Stimulated activated naive CD8-positive, alpha-beta T cell treated with anti-CD3 and anti-CD28 coated beads, Interleukin-15, Interleukin-2, amounts not matched to agents 100 U/mL and 50 U/mL, for 24 hours (primary cell): ENCODE measurements at regions not wholly inside any gene's neighbourhood (a gene's known extent, or its start where the extent isn't known, plus 50 kb on each side); places are given as distances from the start of the nearest gene placed in this dataset.
"Not testable (repeated sequence)": the region's sequence is repeated elsewhere in the genome, so short reads cannot be mapped to it uniquely, and the experiment has no call there.

Source experiments
- ATAC-seq: fragments of 150-1000 bp; cut with Tn5 transposase; one replicate; pipeline ENCODE4 v1.10.0; 2021
- DNase-seq: peaks from one replicate; pipeline ENCODE4 v3.0.0; 2021

DNA sequence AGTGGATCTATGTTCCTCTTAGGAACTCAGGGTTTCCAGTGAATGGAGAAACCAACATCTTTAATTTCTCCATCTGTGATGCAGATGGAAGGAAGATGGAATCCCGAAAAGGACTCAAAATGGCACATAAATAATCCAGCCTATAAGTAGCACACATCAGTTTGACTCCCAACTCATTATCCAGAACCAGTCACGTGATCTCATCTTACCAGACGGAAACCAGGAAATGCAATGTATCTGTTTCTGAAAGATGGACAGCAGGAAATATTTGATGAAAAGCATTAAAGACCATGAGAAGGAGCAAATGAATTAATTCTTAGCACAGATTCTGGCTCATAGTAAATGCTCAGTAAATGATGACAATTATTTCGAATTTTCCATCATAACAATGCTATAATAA, 443.1 kb upstream of the FMR1 start:
- DNase-seq = no peak
- no peak for ATAC-seq

- DNase-seq = no peak
These were observed 435.7 kb upstream of the FMR1 start for GRCh38 chrX:147476008-147476407.

DNA sequence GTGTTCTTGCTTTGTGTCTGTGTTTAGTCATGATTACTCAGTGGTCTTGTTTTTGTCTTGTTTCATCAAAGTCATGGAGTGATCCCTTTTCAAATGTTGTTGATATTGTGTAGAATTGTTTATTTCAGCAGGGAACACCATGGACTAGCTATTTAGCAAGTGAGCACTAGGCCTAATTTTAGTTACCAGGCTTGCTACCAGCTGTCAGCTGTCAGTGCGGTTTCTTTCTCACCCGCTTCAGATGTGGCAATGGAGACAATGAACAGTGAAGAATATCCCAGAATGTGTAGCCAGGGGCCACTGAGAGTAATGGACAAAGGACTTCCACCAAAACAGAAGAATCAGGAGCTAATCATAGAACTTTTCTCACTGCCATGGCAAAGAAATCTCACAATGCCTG, 432.8 kb upstream of the FMR1 start:
- DNase-seq (no peak), ATAC-seq (no peak)

More at GRCh38 chrX:147476008-147476407, 435.7 kb upstream of the FMR1 start:
- ATAC-seq = no peak

DNA sequence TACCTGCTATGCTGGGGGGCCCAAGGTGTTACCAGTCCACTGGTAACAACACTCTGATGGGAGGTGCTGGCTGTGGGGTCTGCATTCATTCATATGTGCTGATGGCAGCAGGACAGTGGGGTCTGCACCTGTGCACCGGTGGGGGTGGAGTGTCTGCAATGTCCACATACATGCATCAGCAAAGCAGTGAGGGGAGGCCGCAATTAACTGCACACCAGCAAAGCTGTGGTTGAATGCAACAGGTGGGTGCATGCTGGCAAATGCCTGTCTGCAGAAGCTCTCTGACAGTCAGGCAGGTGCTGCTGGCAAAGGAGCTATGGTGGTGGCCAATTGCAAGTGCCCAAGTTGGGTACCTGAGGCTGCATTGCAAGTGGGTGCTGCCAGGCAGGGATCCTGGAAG, 426.5 kb upstream of the FMR1 start:
- ATAC-seq (no peak), DNase-seq (no peak)

- no peak for DNase-seq
- ATAC-seq = no peak
These were observed 417.4 kb upstream of the FMR1 start for GRCh38 chrX:147494365-147494764.

- ATAC-seq (no peak), DNase-seq (no peak)
These were observed 412.9 kb upstream of the FMR1 start for GRCh38 chrX:147498796-147499195.

GRCh38 chrX:147522981-147523380, 388.7 kb upstream of the FMR1 start:
- ATAC-seq = no peak
- DNase-seq = no peak

- ATAC-seq (no peak), DNase-seq (no peak)
These were observed 378.3 kb upstream of the FMR1 start for GRCh38 chrX:147533426-147533825.

GRCh38 chrX:147537172-147537571, 374.5 kb upstream of the FMR1 start:
- ATAC-seq = no peak
- no peak for DNase-seq

GRCh38 chrX:147548023-147548422, 363.7 kb upstream of the FMR1 start:
- not testable (repeated sequence) for DNase-seq, ATAC-seq

DNA sequence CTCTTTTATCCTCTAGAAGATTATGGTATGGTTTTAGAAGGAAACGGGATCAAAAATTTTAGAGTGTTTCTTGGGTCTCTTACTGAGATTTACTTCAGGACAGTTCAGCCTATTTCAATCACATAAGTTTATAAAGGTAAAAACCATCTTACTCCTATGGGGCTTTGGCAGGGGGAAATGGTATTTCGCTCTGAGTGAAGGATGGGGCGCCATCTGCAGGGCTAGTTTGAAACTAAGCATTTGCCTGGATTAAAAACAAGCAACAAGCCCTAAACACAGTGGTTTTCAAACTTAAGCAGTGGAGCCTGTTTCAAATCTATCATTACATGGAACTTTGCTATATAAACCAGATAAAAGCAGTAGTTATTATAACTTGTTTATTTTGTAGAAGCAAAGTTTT, 361.5 kb upstream of the FMR1 start:
- DNase-seq (no peak), ATAC-seq (no peak)

DNA sequence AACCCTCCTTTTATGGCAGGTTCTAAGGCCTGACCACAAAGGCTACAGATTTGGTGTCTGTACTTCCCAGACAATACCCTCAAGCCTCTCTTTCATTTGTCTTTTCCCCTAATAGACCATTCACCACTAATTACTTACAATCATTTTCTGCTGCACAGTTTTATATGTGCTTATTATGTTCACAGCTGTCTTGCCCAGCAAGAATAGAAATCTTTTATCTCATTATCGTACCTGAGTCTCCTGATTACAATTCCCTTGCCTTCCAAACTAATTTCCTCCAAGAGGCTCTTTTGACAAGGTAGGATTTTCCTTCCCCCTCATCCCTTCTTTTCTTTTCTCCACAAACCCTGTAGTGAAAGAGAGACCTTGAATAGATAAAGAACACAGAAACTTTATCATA, 352.5 kb upstream of the FMR1 start:
- DNase-seq (no peak), ATAC-seq (no peak)

DNA sequence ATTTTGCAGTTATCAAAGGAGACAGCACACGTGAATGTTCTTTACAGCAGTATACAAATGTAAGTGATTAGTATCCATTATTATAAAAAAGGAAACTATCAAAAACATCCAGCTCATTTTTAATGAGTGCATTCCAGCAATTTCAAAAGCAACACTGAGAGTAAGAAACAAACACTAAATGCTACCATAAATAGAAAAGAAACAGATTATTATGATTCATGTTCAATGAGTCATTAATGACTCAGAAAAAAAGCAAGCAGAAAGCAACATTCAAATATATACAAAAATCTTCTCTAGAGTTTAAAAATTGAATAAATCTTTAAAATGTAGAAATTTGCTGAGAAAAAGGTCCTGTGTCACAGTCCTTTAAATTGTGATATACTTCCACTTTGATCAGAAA, 346.5 kb upstream of the FMR1 start:
- DNase-seq (no peak), ATAC-seq (no peak)

GRCh38 chrX:147570483-147570882, 341.2 kb upstream of the FMR1 start:
- no peak for ATAC-seq

DNA sequence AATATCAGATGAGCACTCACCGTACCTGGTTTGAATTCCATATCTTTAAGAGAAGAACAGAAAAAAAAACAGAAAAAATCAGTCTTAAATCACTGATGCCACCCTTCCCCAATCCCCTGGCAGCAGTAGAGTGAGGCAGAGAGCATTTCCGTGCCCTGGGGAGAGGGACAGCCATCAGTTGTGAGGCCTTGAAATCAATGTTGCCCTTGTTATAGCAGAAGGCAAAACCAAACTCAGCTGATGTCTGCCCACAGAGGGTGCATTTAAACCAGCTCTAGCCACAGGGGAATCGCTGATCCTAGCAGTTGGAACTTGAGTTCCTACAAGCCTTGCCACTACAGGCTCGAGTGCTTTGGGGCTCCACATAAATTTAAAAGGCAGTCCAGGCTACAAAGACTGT, 338.5 kb upstream of the FMR1 start:
- no peak for ATAC-seq
- DNase-seq = no peak

More at GRCh38 chrX:147570483-147570882, 341.2 kb upstream of the FMR1 start:
- no peak for DNase-seq

- no peak for DNase-seq
- ATAC-seq = no peak
These were observed 309.5 kb upstream of the FMR1 start for GRCh38 chrX:147602176-147602696.

DNA sequence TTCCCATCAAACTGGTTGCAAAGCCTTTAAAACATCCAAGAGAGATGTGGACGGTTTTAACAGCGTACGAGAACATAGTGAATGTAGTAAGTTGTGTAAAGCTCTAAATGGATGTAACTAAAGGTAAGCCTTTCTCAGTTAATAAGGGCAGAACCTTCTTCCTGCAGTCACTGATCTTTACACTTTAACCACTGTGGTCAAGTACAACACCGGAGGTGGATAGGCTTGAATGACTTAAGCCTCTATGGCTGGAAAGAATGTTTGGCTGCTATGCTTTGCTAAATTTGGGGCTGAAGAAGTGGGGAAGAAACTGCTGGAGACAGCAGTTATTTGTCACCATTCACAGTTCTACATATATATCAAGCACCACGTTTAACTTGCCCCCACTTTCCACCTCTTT, 285.1 kb upstream of the FMR1 start:
- no peak for ATAC-seq
- no peak for DNase-seq

DNA sequence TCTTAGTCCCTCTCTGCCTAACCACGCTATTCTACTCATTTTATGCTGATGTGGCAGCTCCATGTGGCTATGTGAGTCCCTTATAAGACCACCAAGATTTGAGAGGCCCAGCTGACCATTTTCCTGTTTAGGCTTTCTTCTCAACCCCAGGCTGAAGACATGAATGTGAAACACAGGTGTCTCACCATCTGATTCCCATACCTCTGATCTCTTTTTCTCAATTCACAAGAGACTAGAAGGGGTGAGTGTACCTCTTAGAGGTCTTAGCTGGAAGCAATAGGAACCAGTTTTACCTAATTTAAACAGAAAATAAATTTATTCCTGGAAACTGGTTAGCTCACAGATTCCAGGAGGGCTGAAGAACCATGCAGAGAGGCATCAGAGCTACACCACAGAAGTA, 276.5 kb upstream of the FMR1 start:
- ATAC-seq (no peak), DNase-seq (no peak)

DNA sequence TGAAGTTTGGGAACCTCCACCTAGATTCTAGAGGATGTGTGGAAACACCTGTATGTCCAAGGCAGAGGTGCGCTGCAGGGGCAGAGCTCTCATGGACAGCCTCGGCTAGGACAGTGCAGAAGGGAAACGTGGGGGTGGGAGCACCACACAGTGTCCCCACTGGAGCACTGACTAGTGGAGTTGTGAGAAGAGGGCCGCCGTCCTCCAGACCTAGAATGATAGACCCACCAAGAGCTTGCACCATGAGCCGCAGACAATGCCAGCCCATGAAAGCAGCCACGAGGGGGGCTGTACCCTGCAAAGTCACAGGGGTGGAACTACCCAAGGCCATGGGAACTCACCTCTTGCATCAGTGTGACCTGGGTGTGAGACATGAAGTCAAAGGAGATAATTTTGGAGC, 274.5 kb upstream of the FMR1 start:
- ATAC-seq = no peak
- no peak for DNase-seq

- DNase-seq = no peak
These were observed 264.6 kb upstream of the FMR1 start for GRCh38 chrX:147646949-147647723.

GRCh38 chrX:147675819-147676218, 235.9 kb upstream of the FMR1 start:
- ATAC-seq = no peak

More at GRCh38 chrX:147646949-147647723, 264.6 kb upstream of the FMR1 start:
- no peak for ATAC-seq

GRCh38 chrX:147679356-147680005, 232.2 kb upstream of the FMR1 start:
- DNase-seq (no peak), ATAC-seq (no peak)

More at GRCh38 chrX:147675819-147676218, 235.9 kb upstream of the FMR1 start:
- no peak for DNase-seq

DNA sequence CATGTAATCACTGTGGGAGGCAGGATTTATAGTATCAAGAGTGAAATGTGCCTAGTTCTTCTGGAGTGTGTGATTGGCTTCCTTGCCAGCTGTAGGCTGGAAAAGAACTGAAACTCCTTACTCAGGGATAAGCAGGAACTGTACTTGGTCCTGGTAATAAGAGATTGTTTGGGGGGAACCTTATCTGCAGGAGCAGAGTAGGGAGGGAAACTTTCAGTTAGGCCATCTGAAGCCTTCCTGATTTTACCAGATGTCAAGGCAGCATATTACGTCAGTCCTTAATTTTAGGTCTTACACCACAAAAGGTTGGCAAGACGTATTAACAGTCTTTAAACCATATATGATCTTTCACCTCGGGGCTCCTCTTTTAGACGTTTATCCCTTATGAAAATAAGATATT, 231.5 kb upstream of the FMR1 start:
- ATAC-seq = no peak
- DNase-seq = no peak

GRCh38 chrX:147693511-147693910, 218.2 kb upstream of the FMR1 start:
- ATAC-seq (no peak), DNase-seq (no peak)
